SU-DHL-6 (cell line): ENCODE measurements at regions not wholly inside any gene's neighbourhood (a gene's known extent, or its start where the extent isn't known, plus 50 kb on each side); places are given as distances from the start of the nearest gene placed in this dataset.

ENCODE experiments used
- EZH2phosphoT487 ChIP-seq: fragments of 200-600 bp; sonication (generic), shearing (Covaris generic); conservative IDR thresholded peaks from 2 replicates; pipeline ENCODE4 v1.6.1; 2018; ENCODE audit warnings: mild to moderate bottlenecking, antibody characterized with exemption, low read length, moderate library complexity, mixed read lengths
- TF ChIP-seq, protein P1 (sequence below): fragments of 200-600 bp; sonication (generic); IDR thresholded peaks from one replicate; pipeline ENCODE4 v1.5.1; 2017; ENCODE audit warnings: antibody characterized with exemption, mild to moderate bottlenecking, low read length, moderate library complexity; ENCODE audit not compliant: insufficient read depth, poor library complexity, severe bottlenecking

GRCh38 chr15:99857836-99858235 is 124.6 kb upstream of the LYSMD4 start:
- TF ChIP-seq, protein P1, sequence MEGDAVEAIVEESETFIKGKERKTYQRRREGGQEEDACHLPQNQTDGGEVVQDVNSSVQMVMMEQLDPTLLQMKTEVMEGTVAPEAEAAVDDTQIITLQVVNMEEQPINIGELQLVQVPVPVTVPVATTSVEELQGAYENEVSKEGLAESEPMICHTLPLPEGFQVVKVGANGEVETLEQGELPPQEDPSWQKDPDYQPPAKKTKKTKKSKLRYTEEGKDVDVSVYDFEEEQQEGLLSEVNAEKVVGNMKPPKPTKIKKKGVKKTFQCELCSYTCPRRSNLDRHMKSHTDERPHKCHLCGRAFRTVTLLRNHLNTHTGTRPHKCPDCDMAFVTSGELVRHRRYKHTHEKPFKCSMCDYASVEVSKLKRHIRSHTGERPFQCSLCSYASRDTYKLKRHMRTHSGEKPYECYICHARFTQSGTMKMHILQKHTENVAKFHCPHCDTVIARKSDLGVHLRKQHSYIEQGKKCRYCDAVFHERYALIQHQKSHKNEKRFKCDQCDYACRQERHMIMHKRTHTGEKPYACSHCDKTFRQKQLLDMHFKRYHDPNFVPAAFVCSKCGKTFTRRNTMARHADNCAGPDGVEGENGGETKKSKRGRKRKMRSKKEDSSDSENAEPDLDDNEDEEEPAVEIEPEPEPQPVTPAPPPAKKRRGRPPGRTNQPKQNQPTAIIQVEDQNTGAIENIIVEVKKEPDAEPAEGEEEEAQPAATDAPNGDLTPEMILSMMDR = no peak
- TF ChIP-seq EZH2phosphoT487 = no peak
